ENCODE measurements at regions not wholly inside any gene's neighbourhood (a gene's known extent, or its start where the extent isn't known, plus 50 kb on each side); places are given as distances from the start of the nearest gene placed in this dataset.

DNA sequence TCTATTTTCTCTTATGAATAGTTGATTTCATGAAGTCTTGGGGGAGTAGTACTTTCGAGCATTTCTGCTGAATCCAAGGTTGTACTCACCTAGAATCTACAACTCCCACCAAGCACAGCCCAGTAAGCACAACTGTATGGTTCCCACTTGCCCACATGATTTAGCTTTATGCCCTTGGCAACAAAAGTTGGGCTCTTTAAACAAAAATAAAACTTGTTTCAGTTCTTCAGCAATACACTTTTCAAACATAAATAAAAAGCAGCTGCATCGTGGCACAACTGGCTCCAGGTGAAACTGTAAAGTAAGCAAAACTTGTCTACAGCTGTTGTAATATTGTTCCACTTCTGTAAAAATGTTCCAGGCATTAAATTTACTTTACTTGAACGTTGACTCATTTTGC lies 99.8 kb upstream of the FSIP2 start:
- Histone ChIP-seq H3K9me1 (ENCODE audit: insufficient read depth, low read length) (no peaks in the 10 kb centered on the region), H4K5ac (ENCODE audit: low read depth, low read length) (no peak overlapping the region), H2BK120ac (ENCODE audit: low read depth, low read length) (no peak overlapping the region), H2AK5ac (ENCODE audit: low read depth, low read length) (no peak overlapping the region), H2AFZ (replicated peaks; ENCODE audit: low read length, poor library complexity) (no peak overlapping the region), H3K14ac (replicated peaks; ENCODE audit: low read depth, low read length) (no peak overlapping the region), H3K4me1 (ENCODE audit: control insufficient read depth, insufficient read depth, low read length) (no peaks in the 10 kb centered on the region), H3K4me3 (ENCODE audit: insufficient read depth, low read depth, low read length) (no peak overlapping the region), H3K27ac (ENCODE audit: insufficient read depth, low read length) (no peak overlapping the region), H3K4ac (ENCODE audit: low read depth, low read length) (no peak overlapping the region), H4K20me1 (ENCODE audit: insufficient read depth, low read length) (no peaks in the 10 kb centered on the region), H4K8ac (ENCODE audit: low read depth in 2 of 2, low read length in 2 of 2) (no peak overlapping the region), H3K56ac (ENCODE audit: extremely low read depth, insufficient read depth, low read length) (no peak overlapping the region), H3K27me3 (ENCODE audit: control insufficient read depth, insufficient read depth, low read length) (no peaks in the 10 kb centered on the region), H3K18ac (ENCODE audit: low read depth, low read length) (no peak overlapping the region), H2BK5ac (ENCODE audit: low read depth, low read length, poor library complexity, severe bottlenecking) (no peak overlapping the region), H2BK20ac (ENCODE audit: low read depth, low read length) (no peak overlapping the region), H3K4me2 (ENCODE audit: low read depth, low read length) (no peak overlapping the region), H2BK15ac (ENCODE audit: low read depth, low read length) (no peak overlapping the region), H3K9me3 (ENCODE audit: control insufficient read depth, insufficient read depth, low read length) (peaks cover 4% of the 10 kb centered on the region; the same call in 1 of the 2 replicates), H2AK9ac (replicated peaks; ENCODE audit: low read depth, low read length, poor library complexity) (no peak overlapping the region), H3K79me1 (ENCODE audit: low read depth in 1 of 2, low read length in 2 of 2) (no peaks in the 10 kb centered on the region), H3K9ac (ENCODE audit: low read depth, low read length) (no peak overlapping the region), H3K23ac (ENCODE audit: low read depth, low read length) (no peak overlapping the region), H3K36me3 (ENCODE audit: control insufficient read depth, insufficient read depth, low read length) (no peaks in the 10 kb centered on the region), H4K91ac (ENCODE audit: insufficient read depth, low read depth, low read length) (no peak overlapping the region)
- TF ChIP-seq, protein P1, sequence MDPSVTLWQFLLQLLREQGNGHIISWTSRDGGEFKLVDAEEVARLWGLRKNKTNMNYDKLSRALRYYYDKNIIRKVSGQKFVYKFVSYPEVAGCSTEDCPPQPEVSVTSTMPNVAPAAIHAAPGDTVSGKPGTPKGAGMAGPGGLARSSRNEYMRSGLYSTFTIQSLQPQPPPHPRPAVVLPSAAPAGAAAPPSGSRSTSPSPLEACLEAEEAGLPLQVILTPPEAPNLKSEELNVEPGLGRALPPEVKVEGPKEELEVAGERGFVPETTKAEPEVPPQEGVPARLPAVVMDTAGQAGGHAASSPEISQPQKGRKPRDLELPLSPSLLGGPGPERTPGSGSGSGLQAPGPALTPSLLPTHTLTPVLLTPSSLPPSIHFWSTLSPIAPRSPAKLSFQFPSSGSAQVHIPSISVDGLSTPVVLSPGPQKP (IDR thresholded peaks at IDR 0.05; ENCODE audit: borderline replicate concordance, low read depth, low read length): no peak
- no peak for TF ChIP-seq SMC3 (IDR thresholded peaks at IDR 0.05; ENCODE audit: low read depth, low read length)
- no peak for TF ChIP-seq MAFK (IDR thresholded peaks at IDR 0.05; ENCODE audit: low read depth, low read length)
- TF ChIP-seq MAZ (IDR thresholded peaks at IDR 0.05; ENCODE audit: borderline replicate concordance, low read depth, low read length): no peak
- no peak for TF ChIP-seq RCOR1 (IDR thresholded peaks at IDR 0.05; ENCODE audit: insufficient replicate concordance, low read length)
- TF ChIP-seq CEBPB (IDR thresholded peaks at IDR 0.05; ENCODE audit: low read depth, low read length): no peak
- TF ChIP-seq, protein P2, sequence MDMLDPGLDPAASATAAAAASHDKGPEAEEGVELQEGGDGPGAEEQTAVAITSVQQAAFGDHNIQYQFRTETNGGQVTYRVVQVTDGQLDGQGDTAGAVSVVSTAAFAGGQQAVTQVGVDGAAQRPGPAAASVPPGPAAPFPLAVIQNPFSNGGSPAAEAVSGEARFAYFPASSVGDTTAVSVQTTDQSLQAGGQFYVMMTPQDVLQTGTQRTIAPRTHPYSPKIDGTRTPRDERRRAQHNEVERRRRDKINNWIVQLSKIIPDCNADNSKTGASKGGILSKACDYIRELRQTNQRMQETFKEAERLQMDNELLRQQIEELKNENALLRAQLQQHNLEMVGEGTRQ (IDR thresholded peaks at IDR 0.05; ENCODE audit: low read depth, low read length): no peak
- no peak for TF ChIP-seq BHLHE40 (IDR thresholded peaks at IDR 0.05; ENCODE audit: low read depth, low read length)
- TF ChIP-seq, protein P3, sequence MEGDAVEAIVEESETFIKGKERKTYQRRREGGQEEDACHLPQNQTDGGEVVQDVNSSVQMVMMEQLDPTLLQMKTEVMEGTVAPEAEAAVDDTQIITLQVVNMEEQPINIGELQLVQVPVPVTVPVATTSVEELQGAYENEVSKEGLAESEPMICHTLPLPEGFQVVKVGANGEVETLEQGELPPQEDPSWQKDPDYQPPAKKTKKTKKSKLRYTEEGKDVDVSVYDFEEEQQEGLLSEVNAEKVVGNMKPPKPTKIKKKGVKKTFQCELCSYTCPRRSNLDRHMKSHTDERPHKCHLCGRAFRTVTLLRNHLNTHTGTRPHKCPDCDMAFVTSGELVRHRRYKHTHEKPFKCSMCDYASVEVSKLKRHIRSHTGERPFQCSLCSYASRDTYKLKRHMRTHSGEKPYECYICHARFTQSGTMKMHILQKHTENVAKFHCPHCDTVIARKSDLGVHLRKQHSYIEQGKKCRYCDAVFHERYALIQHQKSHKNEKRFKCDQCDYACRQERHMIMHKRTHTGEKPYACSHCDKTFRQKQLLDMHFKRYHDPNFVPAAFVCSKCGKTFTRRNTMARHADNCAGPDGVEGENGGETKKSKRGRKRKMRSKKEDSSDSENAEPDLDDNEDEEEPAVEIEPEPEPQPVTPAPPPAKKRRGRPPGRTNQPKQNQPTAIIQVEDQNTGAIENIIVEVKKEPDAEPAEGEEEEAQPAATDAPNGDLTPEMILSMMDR (conservative IDR thresholded peaks at IDR 0.05; ENCODE audit: low read depth, low read length): no peak
- TF ChIP-seq RAD21 (IDR thresholded peaks at IDR 0.05; ENCODE audit: low read length): no peak
- TF ChIP-seq MXI1 (IDR thresholded peaks at IDR 0.05; ENCODE audit: borderline replicate concordance, low read depth, low read length): no peak
- no CpG with 5 or more reads among the region's 3 CpGs for WGBS, 2 experiments (ENCODE audit: extremely low coverage in 2 of 2, insufficient read length in 1 of 2)
- ChIA-PET CTCF (no interaction called here), POLR2A (ENCODE audit: unreplicated experiment) (no interaction called here)
- ATAC-seq (ENCODE audit: low read depth): no peak
- BruUV-seq (replicated peaks): no TSS peak
- dilution Hi-C loops (cut with HindIII; ENCODE audit: low sequenced_read_pairs, unreplicated experiment): no loop called here
- intact Hi-C loops (cut with micrococcal nuclease): no loop called here
- DNase-seq: no peak
- in situ Hi-C loops (cut with MboI; ENCODE audit: low sequenced_read_pairs): no loop called here

All from IMR-90 (cell line).